Fibroblast of lung (primary cell): ENCODE measurements at regions not wholly inside any gene's neighbourhood (a gene's known extent, or its start where the extent isn't known, plus 50 kb on each side); places are given as distances from the start of the nearest gene placed in this dataset.
"Not testable (repeated sequence)": the region's sequence is repeated elsewhere in the genome, so short reads cannot be mapped to it uniquely, and the experiment has no call there.

ENCODE experiments used
- DNase-seq, 2 donors: peaks; one replicate each; pipeline versions ENCODE4 v3.0.0 to v3.0.0-alpha.2; 2010; ENCODE audit warnings: low read depth in 2 of 2
- H2AFZ ChIP-seq: 2 replicates; pipeline ENCODE4 v1.5.1; 2012; ENCODE audit warnings: low read length, control low read depth, inconsistent platforms
- H3K27ac ChIP-seq: 2 replicates; pipeline ENCODE4 v1.5.1; 2011; ENCODE audit warnings: low read length, control low read depth; ENCODE audit not compliant: insufficient read depth
- H3K27me3 ChIP-seq: 2 replicates; pipeline ENCODE4 v1.5.1; 2011; ENCODE audit warnings: mild to moderate bottlenecking, low read length; ENCODE audit not compliant: control insufficient read depth, insufficient read depth
- H3K36me3 ChIP-seq: 2 replicates; pipeline ENCODE4 v1.5.1; 2011; ENCODE audit warnings: low read length; ENCODE audit not compliant: control insufficient read depth, insufficient read depth
- H3K4me1 ChIP-seq: 2 replicates; pipeline ENCODE4 v1.5.1; 2011; ENCODE audit warnings: low read length; ENCODE audit not compliant: control insufficient read depth, insufficient read depth; ENCODE audit errors: extremely low read depth
- H3K4me2 ChIP-seq: 2 replicates; pipeline ENCODE4 v1.5.1; 2011; ENCODE audit warnings: low read length, control low read depth; ENCODE audit not compliant: insufficient read depth; ENCODE audit errors: extremely low read depth
- H3K4me3 ChIP-seq, 4 experiments: fragments of 200-600 bp in 1 of 4; sonication (generic) in 1 of 4; replicated peaks in 1 of 4; 2 replicates each; pipeline ENCODE4 v1.5.1; 2011 to 2016; ENCODE audit warnings: low read length in 4 of 4, low read depth in 3 of 4, mild to moderate bottlenecking in 3 of 4, control low read depth in 2 of 4, inconsistent platforms in 1 of 4, mixed read lengths in 1 of 4; ENCODE audit not compliant: insufficient read depth in 1 of 4; ENCODE audit errors: control extremely low read depth in 1 of 4
- H3K79me2 ChIP-seq: 2 replicates; pipeline ENCODE4 v1.5.1; 2012; ENCODE audit warnings: mild to moderate bottlenecking, low read length, inconsistent platforms; ENCODE audit not compliant: control insufficient read depth, insufficient read depth
- H3K9ac ChIP-seq: 2 replicates; pipeline ENCODE4 v1.5.1; 2011; ENCODE audit warnings: mild to moderate bottlenecking, low read length, control low read depth; ENCODE audit not compliant: insufficient read depth
- H3K9me3 ChIP-seq: 2 replicates; pipeline ENCODE4 v1.5.1; 2012; ENCODE audit warnings: low read depth, low read length; ENCODE audit not compliant: control insufficient read depth, insufficient read depth
- H4K20me1 ChIP-seq: 2 replicates; pipeline ENCODE4 v1.5.1; 2011; ENCODE audit warnings: low read length; ENCODE audit not compliant: control insufficient read depth, insufficient read depth; ENCODE audit errors: extremely low read depth
- CTCF ChIP-seq, 2 donors: IDR thresholded peaks in 1 of 2; conservative IDR thresholded peaks in 1 of 2; 1 replicate in 1 of 2; 2 replicates in 1 of 2; pipeline ENCODE4 v1.5.1; 2011 to 2012; ENCODE audit warnings: low read length in 2 of 2, control low read depth in 1 of 2, inconsistent platforms in 1 of 2, low read depth in 1 of 2, mild to moderate bottlenecking in 1 of 2
- EZH2 ChIP-seq: IDR thresholded peaks from 2 replicates; pipeline ENCODE4 v1.5.1; 2012; ENCODE audit warnings: low read length, control low read depth, mild to moderate bottlenecking; ENCODE audit errors: missing control alignments

- H3K4me1 ChIP-seq = no peaks in the 10 kb centered on the region
- no peaks in the 10 kb centered on the region for H3K79me2 ChIP-seq
- no peak overlapping the region for H3K9ac ChIP-seq
- no peaks in the 10 kb centered on the region for H4K20me1 ChIP-seq
- no peak for DNase-seq
- H2AFZ ChIP-seq = no peak overlapping the region
- no peak overlapping the region for H3K27ac ChIP-seq
- no peak overlapping the region for H3K4me2 ChIP-seq
- no peaks in the 10 kb centered on the region for H3K27me3 ChIP-seq
- no peaks in the 10 kb centered on the region for H3K36me3 ChIP-seq
- no peak for TF ChIP-seq EZH2
- no peak for TF ChIP-seq CTCF (conservative IDR thresholded peaks at IDR 0.05 in 1 of 2, IDR thresholded peaks at IDR 0.05 in 1 of 2; ENCODE audit: low read depth in 1 of 2, low read length in 2 of 2)
- no peak overlapping the region for H3K4me3 ChIP-seq
- H3K9me3 ChIP-seq = no peaks in the 10 kb centered on the region
Measured at GRCh38 chr6:104460738-104461483, 398.8 kb downstream of the HACE1 start.

DNA sequence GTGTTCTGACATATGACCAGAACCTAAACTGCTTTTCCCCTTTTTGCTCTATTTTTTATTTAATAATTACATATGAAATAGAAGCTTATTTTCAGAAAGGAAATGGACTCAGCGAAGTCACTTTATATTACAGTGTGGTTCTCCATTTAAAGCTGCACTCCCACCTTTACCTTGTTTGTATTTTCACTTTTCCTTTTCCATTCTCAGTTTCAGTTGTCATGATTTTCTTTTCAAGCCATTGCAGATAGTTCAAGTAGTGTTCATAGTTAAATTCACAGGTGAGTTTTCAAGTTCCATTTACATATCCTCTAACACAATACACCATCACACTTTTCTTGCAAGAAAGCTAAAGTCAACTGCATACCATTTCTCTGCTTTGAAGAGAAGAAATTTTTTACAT, 400.2 kb downstream of the HACE1 start:
- DNase-seq = no peak
- no peaks in the 10 kb centered on the region for H3K4me1 ChIP-seq
- no peaks in the 10 kb centered on the region for H3K9me3 ChIP-seq
- H3K9ac ChIP-seq = no peak overlapping the region
- H3K4me3 ChIP-seq = no peak overlapping the region
- no peak overlapping the region for H2AFZ ChIP-seq
- no peaks in the 10 kb centered on the region for H4K20me1 ChIP-seq
- H3K27ac ChIP-seq = no peak overlapping the region
- no peaks in the 10 kb centered on the region for H3K36me3 ChIP-seq
- H3K27me3 ChIP-seq = no peaks in the 10 kb centered on the region
- H3K4me2 ChIP-seq = no peak overlapping the region
- no peaks in the 10 kb centered on the region for H3K79me2 ChIP-seq
- TF ChIP-seq EZH2 (no peak), CTCF (conservative IDR thresholded peaks at IDR 0.05 in 1 of 2, IDR thresholded peaks at IDR 0.05 in 1 of 2; ENCODE audit: low read depth in 1 of 2, low read length in 2 of 2) (no peak)

DNA sequence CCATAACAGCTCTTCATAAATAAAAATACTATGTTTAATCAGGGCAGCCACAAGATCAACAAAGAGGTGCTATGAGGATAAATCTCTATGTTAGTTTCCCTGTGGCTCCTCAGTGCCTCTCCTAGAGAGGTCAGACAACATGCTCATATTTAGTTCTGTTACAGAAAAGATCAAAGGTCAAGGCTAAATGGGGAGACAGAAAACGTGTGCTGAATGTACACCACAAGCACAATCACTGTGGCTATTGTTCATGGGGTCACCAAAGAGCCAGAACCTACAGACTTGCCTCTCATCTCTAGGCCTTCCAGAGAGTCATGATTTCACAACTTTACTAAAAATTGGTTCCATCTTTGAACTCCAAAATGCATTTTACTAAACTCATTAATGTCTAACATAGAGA, 409.8 kb downstream of the HACE1 start:
- no peak for TF ChIP-seq CTCF (conservative IDR thresholded peaks at IDR 0.05 in 1 of 2, IDR thresholded peaks at IDR 0.05 in 1 of 2; ENCODE audit: low read depth in 1 of 2, low read length in 2 of 2)
- TF ChIP-seq EZH2 = no peak

DNA sequence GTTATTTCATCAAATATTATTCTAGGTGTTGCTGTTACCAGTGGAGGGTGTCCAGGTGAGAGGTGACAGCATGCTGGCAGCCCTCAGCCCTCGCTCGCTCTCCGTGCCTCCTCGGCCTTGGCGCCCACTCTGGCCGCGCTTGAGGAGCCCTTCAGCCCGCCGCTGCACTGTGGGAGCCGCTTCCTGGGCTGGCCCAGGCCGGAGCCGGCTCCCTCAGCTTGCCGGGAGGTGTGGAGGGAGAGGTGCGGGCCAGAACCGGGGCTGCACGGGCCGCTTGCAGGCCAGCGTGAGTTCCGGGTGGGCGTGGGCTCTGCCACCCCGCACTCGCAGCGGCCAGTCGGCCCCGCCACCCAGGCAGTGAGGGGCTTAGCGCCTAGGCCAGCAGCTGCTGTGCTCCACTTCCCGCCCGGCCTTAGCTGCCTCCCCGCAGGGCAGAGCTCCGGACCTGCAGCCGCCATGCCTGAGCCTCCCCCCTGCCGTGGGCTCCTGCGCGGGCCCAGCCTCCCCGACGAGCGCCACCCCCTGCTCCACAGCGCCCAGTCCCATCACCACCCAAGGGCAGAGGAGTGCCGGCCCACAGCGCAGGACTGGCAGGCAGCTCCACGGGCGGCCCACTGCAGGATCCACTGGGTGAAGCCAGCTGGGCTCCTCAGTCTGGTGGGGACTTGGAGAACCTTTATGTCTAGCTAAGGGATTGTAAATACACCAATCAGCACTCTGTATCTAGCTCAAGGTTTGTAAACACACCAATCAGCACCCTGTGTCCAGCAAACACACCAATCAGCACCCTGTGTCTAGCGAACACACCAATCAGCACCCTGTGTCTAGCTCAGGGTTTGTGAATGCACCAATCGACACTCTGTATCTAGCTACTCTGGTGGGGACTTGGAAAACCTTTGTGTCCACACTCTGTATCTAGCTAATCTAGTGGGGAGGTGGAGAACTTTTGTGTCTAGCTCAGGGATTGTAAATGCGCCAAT, 413.3 kb downstream of the HACE1 start:
- not testable (repeated sequence) for H4K20me1 ChIP-seq, H3K9ac ChIP-seq, H2AFZ ChIP-seq, H3K4me2 ChIP-seq, H3K27ac ChIP-seq, H3K4me1 ChIP-seq, H3K27me3 ChIP-seq, H3K79me2 ChIP-seq, H3K36me3 ChIP-seq, DNase-seq, H3K4me3 ChIP-seq, H3K9me3 ChIP-seq

More for the DNA sequence above, 409.8 kb downstream of the HACE1 start:
- DNase-seq = no peak
- H3K9ac ChIP-seq = no peak overlapping the region
- no peaks in the 10 kb centered on the region for H3K4me1 ChIP-seq
- no peak overlapping the region for H3K4me3 ChIP-seq
- no peaks in the 10 kb centered on the region for H3K27me3 ChIP-seq
- H3K36me3 ChIP-seq = no peaks in the 10 kb centered on the region
- no peaks in the 10 kb centered on the region for H3K9me3 ChIP-seq
- H2AFZ ChIP-seq = no peak overlapping the region
- H3K27ac ChIP-seq = no peak overlapping the region
- no peak overlapping the region for H3K4me2 ChIP-seq
- no peaks in the 10 kb centered on the region for H3K79me2 ChIP-seq
- H4K20me1 ChIP-seq = no peaks in the 10 kb centered on the region
